ENCODE measurements at regions not wholly inside any gene's neighbourhood (a gene's known extent, or its start where the extent isn't known, plus 50 kb on each side); places are given as distances from the start of the nearest gene placed in this dataset.
"Not testable (repeated sequence)": the region's sequence is repeated elsewhere in the genome, so short reads cannot be mapped to it uniquely, and the experiment has no call there.

DNA sequence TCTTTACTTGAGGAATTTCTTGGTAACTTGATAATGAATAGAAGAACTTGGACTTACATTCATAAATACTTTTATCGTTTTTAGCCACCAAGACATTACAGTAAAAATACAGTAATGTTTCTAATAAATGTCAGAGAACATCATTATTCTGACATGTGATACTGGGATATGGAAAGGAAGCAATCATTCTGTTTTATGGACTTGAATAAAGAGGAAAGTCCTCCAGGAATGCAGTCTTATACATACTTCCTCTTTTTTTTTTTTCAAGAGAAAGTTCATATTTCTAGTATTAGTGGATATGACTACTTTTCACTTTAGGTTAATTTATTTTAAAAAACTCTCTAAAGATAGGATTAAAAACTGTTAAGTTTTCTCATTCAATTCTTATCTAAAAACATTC, 220.0 kb upstream of the SEMA3C start:
- no peak for DNase-seq (ENCODE audit: low spot score)

DNA sequence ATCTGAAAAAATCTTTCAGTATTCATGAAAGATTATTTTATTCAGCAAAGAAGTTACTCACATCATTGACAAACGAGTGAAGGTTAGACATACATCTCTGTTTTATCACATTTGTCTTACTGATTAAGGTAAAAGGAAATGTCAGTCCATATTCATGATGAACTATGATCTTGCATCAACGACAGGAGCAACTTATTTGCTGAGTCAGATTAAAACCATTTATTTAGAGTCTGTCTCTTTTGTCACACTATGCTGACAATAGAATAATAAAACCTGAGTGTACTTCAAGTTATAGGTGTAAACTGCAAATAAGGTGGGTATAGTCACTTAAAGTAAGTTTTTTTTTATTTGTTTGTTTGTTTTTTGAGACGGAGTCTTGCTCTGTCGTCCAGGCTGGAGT, 216.5 kb upstream of the SEMA3C start:
- no peak for DNase-seq (ENCODE audit: low spot score)

DNA sequence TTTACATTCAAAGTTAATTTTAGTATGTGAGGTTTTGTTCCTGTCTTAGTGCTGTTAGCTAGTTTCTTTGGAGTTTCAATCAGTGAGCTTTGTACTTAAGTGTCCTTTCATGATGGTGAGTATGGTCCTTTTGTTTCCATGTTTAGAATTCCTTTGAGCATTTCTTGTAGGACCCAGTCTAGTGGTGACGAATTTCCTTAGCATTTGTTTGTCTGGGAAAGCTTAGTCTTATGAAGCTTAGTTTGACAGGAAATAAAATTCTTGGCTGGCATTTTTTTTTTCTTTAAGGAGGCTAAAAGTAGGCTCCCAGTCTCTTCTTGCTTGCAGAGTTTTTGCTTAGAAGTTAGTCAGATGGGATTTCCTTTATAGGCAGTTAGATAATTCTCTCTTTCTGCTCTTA, 209.2 kb upstream of the SEMA3C start:
- no peak for DNase-seq (ENCODE audit: low spot score)

DNA sequence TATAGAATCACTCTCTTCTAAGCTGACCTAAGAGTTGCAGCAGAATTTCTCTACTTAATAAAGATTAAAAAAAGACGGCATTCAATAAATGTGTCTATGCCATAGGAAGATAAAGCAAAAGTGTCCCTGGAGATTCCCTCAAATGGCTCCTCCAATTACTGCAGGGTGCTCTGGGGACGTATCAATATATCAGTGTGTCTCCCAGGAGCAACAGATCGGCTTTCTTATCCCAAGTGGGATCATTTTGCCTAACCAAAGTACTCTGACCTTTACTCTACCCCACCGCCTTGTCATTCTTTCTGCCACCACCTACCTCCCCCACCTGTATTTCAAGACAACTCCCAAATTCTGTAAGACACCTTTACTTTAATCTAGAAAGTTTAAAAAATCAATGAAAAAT, 202.0 kb upstream of the SEMA3C start:
- DNase-seq (ENCODE audit: low spot score): no peak

DNA sequence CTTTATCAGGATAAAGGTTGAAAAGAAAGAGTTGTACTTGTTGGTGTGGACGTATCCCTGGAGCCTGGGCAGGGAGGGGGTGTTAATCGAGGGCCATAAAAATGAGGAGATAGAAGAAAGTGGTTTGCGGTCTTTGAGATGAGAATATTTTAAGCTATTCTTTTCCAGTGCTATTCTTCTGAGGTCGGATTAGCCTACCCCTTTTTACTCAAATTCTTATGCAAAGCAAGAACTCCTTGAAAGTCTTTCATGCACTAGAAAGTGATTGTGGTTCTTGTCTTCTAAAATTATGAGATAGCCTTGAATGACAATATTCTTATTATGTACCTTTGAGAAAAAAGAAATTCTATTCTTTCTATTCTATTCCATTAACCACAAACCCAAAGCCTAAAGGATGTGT, 201.3 kb upstream of the SEMA3C start:
- DNase-seq (ENCODE audit: low spot score): no peak

DNA sequence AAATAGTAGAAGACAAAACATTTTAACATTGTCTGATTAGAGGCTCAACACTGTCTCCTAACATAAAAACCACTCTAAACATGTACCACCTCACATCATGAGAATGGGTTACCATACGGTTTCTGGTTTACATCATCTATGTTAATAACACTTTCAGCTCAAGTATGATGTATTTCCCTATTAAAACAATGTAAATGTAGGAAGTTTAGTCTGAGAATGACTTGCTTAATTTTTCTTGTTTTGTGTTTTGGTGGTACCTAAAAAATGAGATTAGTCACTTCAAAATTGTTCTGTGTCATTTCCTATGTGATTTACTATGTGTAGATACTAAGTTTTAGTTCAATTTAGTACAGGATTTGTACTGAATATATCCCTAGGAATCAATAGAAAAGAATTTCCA, 195.8 kb upstream of the SEMA3C start:
- DNase-seq (ENCODE audit: low spot score): no peak

DNA sequence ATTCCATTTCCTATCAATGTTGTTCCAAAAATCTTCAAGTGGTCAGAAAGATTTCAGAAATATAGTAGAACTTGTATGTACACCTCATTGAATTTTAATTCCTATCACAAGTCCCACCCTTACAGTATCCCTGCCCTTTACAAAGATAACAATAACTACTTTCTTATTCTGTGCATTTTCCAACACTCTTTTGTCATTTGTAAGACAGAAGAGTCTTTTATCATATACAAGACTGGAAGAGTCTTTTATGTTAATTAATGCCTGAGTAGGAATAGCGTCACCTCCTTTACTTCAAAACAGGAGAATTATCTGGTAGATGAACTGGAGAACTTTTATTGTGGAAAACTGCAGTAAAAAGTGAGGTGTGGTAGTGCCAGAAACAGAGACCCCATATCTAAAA, 193.9 kb upstream of the SEMA3C start:
- peak; percentile 67 for DNase-seq (ENCODE audit: low spot score)

DNA sequence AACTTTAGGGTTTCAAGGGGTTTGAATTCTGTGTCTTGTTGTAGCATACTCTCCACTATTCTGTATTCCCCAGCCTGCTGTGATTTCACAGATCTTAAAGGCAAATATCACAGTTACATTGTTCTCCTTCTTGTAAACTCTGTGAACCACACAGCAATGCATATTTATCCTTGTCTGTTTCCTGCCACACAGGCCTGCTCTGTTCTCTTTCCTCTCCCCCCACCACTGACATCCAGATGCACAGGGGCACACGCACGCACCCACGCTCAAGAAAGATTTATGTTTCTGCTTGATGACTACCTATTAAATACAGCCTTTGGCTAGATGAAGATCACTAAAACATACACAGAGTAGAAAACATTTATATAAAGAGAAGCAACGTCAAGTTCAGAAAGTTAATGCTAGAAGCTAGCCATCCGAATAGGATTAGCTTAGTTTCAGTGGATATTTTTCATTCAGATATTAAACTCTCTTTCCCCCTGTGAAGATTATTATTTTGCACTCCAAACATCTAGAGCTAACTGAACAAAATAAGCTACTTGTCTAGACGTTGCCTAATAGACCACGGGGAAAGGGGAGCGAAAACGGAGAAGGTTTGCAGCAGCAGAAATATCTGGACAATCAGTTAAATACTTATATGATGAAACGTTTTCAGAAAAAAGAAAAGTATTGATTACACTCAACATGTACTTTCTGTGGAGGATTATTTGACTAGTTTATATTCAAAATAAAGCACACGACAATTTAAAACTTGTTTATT, 193.1 kb upstream of the SEMA3C start:
- DNase-seq (ENCODE audit: low spot score): peak; percentile 91

DNA sequence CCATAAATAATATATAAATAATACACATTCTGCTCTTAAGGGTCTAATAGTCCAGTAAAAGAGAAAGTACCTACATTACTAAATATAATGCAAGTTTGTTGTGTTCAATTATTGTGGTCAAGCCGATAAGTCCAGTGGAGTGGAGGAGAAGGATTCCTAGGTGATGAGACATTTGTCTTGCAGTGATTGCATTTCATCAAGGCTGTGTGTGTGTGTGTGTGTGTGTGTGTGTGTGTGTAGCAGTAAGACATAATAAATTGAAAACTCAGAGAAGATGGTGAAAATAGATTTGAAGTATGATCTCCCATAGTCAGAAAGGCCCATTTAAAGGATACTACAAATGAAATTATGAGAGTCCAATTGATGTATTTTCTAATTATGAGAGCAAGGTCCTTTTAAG, 192.5 kb upstream of the SEMA3C start:
- peak; percentile 26 for DNase-seq (ENCODE audit: low spot score)

DNA sequence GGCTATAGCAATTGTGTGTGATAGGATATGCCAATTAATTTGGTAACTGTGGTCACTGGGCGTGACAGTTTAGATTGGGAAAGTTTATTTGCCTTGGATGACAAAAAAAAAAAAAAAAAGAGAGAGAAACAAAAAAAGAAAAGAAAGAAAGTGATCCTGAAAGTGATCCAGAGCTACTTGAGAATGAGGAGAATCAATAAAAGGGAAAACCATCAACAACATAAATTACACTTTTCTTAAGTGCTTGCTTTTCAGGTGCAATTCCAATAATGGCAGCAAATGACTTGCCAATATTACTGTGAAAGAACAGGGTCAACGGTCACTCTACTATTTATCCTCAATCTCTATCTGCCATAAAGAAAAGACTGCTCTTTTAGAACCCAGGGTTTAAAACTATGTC, 191.8 kb upstream of the SEMA3C start:
- no peak for DNase-seq (ENCODE audit: low spot score)

DNA sequence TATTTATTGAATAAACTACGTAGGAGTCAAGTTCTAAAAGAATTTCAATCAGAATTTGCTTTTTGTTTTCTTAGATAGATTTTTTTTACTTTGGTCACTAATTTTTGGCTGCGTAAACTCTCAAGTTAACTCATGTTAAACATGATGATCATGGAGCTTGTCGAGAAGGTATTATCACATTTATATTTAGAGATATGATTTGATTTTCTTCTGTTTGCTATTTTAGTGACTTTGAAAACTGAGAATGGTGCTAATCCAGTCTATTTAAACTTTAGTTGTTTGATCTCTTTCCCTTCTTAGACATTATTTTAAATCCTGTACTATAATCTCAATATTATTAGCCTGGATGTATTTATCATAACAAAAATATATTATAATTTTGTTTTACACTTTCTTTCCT, 179.4 kb upstream of the SEMA3C start:
- DNase-seq (ENCODE audit: low spot score): no peak

DNA sequence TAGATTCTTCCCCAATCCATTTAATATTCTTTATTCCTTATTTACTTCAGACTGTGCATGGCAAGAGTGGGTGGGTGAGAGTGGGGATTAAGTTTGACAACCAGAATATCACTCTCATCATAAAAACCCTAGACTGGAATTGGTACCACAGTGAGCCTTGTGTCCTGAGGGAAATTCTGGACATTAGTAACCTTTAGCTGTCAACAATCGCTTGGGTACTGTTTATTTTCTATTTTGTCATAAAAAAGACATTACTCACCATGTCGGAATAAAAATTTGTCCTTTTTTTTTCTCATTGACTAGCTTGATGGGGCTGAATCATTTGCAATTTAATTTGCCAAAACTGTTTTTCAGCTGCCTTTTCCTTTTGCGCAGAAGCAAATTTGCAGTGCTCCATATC, 176.1 kb upstream of the SEMA3C start:
- DNase-seq (ENCODE audit: low spot score): no peak

DNA sequence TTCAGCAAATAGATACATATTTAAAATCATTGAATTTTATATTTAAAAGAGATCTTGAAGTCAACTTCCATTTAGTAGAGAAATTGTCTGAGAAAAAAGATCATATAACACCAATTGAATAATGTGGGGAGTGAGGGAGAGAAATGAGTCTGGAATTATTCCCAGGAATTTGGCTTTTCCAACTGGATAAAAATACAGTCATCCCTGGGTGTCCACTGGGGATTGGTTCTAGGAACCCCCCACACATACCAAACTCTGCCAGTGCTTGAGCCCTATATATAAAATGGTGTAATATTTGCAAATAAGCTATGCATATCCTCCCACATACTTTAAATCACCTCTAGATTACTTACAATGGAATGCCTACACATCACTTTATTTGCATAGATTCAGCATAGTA, 162.8 kb upstream of the SEMA3C start:
- no peak for DNase-seq (ENCODE audit: low spot score)

DNA sequence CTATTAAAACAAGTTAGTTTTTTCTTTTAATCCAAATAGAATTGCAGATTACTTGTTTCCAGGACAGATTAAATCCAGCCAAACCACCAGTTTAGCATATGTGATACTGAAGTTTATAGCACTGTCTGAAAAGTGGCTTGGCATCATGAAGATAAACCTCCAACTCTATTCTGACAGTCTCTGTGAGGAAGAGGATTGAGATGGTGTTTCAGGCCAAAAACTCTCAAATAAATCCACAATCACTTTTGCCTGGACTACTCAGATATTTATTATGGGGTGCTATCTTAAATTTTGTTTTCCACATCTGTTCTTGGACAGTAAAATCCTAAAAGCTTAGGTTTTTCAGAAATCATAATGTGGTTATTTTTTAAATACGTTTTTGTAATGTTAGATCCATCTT, 161.7 kb upstream of the SEMA3C start:
- DNase-seq (ENCODE audit: low spot score): no peak

DNA sequence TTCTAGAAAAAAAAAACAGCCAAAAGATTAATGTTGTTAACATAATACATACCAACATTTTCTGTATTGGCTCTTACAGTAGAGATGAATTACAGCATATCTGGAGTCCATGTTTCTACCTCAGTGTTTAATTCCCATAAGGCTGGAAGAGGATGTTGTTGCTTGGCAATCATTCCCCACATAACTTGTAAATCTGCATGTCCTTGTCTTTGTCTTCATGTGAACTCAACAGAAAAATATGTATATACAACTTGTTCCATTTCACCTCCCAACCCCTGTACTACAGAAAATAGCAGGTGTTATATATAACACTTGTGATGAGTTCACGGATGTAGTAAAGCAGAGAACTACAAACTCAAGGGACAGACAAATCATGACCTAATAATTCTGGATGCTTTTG, 160.9 kb upstream of the SEMA3C start:
- no peak for DNase-seq (ENCODE audit: low spot score)

DNA sequence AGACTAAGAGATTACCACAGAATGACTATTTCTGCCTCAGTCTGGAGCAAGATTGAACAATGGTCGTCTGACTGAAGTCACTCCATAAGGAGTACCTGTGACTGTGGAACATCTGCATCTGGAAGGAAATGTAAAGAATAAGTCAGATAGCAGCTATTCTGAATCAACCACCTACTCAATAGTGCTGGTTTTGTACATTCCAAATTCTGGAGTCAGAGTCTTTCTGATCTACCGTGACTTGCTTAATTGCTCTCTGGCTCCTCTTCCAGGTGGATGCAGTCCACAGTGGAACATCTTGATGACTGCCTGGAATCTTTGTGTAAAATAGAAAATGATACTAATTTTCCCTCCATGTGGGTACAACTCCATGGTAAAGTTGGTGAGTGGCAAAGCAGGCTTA, 156.3 kb upstream of the SEMA3C start:
- DNase-seq (ENCODE audit: low spot score): no peak

DNA sequence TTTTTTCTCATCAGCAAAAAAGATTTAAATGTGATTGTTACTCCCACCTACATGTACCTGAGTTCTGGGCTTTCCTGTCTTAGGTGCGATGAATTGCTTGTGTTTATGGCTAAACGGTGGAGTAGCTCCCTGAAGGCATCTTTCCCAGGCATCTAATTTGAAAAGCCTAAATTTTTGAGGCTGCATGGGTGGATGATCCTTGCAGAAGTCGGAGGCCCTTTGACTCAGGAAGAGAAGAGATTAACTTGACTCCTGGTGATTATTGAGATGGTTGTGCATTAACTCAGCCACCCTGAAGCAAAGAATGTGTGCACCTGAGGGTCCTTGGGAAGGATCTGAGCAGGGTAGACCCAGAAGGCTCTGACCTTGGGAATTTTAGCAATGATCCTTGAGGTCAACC, 155.6 kb upstream of the SEMA3C start:
- DNase-seq (ENCODE audit: low spot score): no peak

DNA sequence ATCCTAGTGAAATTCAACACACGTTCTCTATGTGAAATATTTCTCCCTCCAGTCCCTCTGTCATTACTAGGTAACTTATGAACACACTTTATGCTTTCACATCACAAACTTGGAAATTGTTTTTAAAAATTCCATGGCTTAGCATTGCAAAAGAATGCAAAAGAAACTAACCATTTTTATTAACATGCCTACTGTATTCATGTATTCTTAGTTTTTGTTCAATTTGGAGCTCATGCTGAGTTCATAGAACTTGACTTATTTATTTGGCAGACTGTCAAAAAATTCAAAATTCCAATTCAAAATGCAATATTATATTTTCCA, 155.0 kb upstream of the SEMA3C start:
- DNase-seq (ENCODE audit: low spot score): no peak

DNA sequence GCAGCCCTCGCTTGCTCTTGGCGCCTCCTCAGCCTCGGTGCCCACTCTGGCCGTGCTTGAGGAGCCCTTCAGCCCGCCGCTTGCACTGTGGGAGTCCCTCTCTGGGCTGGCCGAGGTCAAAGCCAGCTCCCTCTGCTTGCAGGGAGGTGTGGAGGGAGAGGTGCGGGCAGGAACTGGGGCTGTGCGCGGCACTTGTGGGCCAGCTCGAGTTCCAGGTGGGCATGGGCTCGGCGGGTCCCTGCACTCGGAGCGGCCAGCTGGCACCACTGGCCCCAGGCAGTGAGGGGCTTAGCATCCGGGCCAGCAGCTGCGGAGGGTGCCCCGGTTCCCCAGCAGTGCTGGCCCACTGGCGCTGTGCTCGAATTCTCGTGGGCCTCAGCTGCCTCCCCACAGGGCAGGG, 152.1 kb upstream of the SEMA3C start:
- DNase-seq (ENCODE audit: low spot score): no peak

DNA sequence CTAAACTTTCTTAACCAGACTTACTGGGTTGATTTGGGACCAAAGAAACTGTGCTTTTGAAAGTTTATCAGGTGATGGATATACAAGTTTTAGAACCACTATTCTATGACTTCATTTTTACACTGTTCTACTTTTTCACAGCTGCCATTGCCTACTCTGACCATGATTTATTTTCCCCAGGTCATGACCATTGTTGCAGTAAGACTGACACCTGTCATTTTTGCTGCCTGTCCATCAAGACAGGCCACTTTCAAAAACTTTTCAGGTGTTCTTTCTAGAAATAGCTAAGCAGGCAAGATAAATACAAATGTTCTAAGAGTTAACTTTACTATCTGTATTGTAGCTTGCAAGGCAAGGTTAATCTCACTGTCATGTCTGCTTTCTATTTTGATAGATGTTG, 147.9 kb upstream of the SEMA3C start:
- DNase-seq (ENCODE audit: low spot score): no peak

DNA sequence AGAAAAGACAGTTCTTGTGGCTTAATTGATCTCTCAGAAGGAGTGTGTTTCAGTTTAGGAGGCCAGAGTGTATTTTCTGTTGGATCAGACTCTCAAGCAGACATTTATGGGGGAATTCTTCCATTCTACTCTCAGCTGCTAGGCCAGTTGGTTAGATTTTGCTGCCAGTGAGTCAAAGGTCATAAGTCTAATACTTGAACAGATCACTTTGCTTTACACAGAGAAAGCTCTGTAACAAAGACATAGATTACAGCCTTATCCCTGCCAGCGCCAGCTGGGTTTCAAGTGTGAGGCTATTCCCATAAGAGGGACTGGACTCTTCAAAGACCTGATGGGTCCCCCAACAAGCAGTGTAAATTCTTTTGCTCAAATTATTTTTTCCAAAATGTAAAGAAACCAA, 145.6 kb upstream of the SEMA3C start:
- no peak for DNase-seq (ENCODE audit: low spot score)

DNA sequence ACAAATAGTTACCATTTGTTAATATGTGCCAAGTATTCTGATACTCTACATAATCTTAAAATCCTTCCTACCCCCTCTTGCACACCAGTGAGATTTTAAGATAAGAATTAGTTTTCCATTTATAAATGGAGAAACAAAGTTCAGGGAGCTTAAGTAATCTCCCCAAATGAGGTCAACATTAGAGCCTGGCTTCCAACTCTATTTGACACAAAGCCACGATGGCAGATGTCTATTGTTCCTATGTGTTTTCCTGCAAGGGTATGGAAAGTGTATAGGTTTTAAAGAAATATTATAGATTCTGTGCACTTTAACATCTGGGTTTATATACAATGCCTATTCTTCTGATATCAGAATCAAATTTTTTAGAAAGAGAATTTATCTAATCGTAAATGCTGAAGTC, 143.9 kb upstream of the SEMA3C start:
- no peak for DNase-seq (ENCODE audit: low spot score)

DNA sequence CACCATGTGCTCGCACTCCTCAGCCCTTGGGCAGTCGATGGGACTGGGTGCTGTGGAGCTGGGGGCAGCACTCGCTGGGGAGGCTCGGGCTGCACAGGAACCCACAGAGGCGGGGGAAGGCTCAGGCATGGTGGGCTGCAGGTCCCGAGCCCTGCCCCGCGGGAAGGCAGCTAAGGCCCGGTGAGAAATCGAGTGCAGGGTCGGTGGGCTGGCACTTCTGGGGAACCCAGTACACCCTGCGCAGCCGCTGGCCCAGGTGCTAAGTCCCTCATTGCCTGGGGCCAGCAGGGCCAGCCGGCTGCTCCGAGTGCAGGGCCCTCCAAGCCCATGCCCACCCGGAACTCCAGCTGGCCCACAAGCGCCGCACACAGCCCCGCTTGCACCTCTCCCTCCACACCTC, 138.6 kb upstream of the SEMA3C start:
- not testable (repeated sequence) for DNase-seq (ENCODE audit: low spot score)

DNA sequence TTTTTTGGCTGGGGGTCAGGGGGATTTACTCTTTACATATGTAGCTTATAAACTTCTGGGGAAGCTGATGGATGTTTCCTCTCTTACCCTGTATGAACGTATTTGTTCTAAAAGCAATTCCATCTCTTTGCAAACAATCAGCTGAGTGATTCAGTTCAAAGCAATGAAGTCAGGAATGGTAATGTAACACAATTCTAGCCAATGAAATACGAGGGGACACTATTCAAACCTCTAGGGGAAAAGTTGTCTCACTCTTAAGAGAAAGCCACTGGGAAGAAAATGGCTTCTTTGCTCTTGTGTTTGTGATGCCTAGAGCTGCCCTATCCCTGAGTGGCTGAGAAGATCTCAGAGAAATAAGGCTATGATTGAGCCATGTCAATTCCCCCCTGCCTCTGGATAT, 134.8 kb upstream of the SEMA3C start:
- DNase-seq (ENCODE audit: low spot score): no peak

All from COLO829 (cell line).